CD8-positive, alpha-beta memory T cell (primary cell): ENCODE measurements at regions not wholly inside any gene's neighbourhood (a gene's known extent, or its start where the extent isn't known, plus 50 kb on each side); places are given as distances from the start of the nearest gene placed in this dataset.

Experiments used
- CTCF ChIA-PET: fragments of 350-600 bp; sonication (Branson Sonifier 250); formaldehyde crosslinking; loops from one replicate; lab custom pipeline; 2021; ENCODE audit warnings: antibody characterized with exemption; lab: Charles Lee
- POLR2A ChIA-PET: fragments of 350-600 bp; sonication (Branson Sonifier 250); formaldehyde crosslinking; loops from one replicate; lab custom pipeline; 2021; ENCODE audit warnings: antibody characterized with exemption; lab: Charles Lee
- DNase-seq, 5 donors: peaks; one replicate each; pipeline versions ENCODE4 v3.0.0 to v3.0.0-alpha.2; 2020 to 2022; ENCODE audit warnings: mixed read lengths in 1 of 5
- H3K27ac ChIP-seq: one replicate; pipeline ENCODE4 v1.7.0; 2013; ENCODE audit warnings: low read depth, mild to moderate bottlenecking, low read length, moderate library complexity
- H3K27me3 ChIP-seq: 2 replicates; pipeline ENCODE4 v1.7.0; 2013; ENCODE audit warnings: low read length, mild to moderate bottlenecking; ENCODE audit not compliant: insufficient read depth, poor library complexity, severe bottlenecking
- H3K36me3 ChIP-seq: 2 replicates; pipeline ENCODE4 v1.7.0; 2013; ENCODE audit warnings: mild to moderate bottlenecking, low read length, moderate library complexity; ENCODE audit not compliant: insufficient read depth
- H3K4me1 ChIP-seq: 2 replicates; pipeline ENCODE4 v1.7.0; 2013; ENCODE audit warnings: mild to moderate bottlenecking, low read length, moderate library complexity; ENCODE audit not compliant: insufficient read depth
- H3K4me3 ChIP-seq: 2 replicates; pipeline ENCODE4 v1.7.0; 2013; ENCODE audit warnings: mild to moderate bottlenecking, low read length
- H3K9me3 ChIP-seq: 2 replicates; pipeline ENCODE4 v1.7.0; 2013; ENCODE audit warnings: mild to moderate bottlenecking, low read length
- H3K27ac Mint-ChIP-seq, 8 donors: one replicate each; pipeline ENCODE4 v1.8.0; 2020 to 2021; ENCODE audit warnings: mixed read lengths in 8 of 8, mild to moderate bottlenecking in 6 of 8, inconsistent platforms in 3 of 8, moderate library complexity in 3 of 8
- H3K27me3 Mint-ChIP-seq, 2 donors: one replicate each; pipeline ENCODE4 v1.8.0; 2020 to 2021; ENCODE audit warnings: mixed read lengths in 2 of 2, mild to moderate bottlenecking in 1 of 2, moderate library complexity in 1 of 2
- H3K36me3 Mint-ChIP-seq, 3 donors: one replicate each; pipeline ENCODE4 v1.8.0; 2020 to 2021; ENCODE audit warnings: mixed read lengths in 3 of 3, inconsistent platforms in 1 of 3, mild to moderate bottlenecking in 1 of 3
- H3K4me1 Mint-ChIP-seq, 3 donors: one replicate each; pipeline ENCODE4 v1.8.0; 2020 to 2021; ENCODE audit warnings: mixed read lengths in 3 of 3, inconsistent platforms in 1 of 3, mild to moderate bottlenecking in 1 of 3
- H3K4me3 Mint-ChIP-seq, 7 donors: one replicate each; pipeline ENCODE4 v1.8.0; 2020 to 2021; ENCODE audit warnings: mixed read lengths in 7 of 7, mild to moderate bottlenecking in 6 of 7, moderate library complexity in 4 of 7, inconsistent platforms in 2 of 7
- H3K9me3 Mint-ChIP-seq, 5 donors: one replicate each; pipeline ENCODE4 v1.8.0; 2020 to 2022; ENCODE audit warnings: mixed read lengths in 5 of 5, mild to moderate bottlenecking in 3 of 5, moderate library complexity in 2 of 5, inconsistent platforms in 1 of 5

GRCh38 chr4:18294846-18295245 lies 273.3 kb upstream of the LCORL start:
- no peaks in the 10 kb centered on the region for H3K9me3 ChIP-seq
- H3K27ac Mint-ChIP-seq, result no peak overlapping the region
- no peaks in the 10 kb centered on the region for H3K4me1 ChIP-seq
- DNase-seq, result no peak
- no peaks in the 10 kb centered on the region for H3K27me3 ChIP-seq
- peaks cover 0 to 2% (median 0%) of the 10 kb centered on the region in 5 donors for H3K9me3 Mint-ChIP-seq
- no peak overlapping the region for H3K4me3 ChIP-seq
- H3K36me3 ChIP-seq, result no peaks in the 10 kb centered on the region
- H3K4me1 Mint-ChIP-seq, result no peaks in the 10 kb centered on the region
- peaks cover 0 to 3% of the 10 kb centered on the region in 2 donors for H3K27me3 Mint-ChIP-seq
- no peak overlapping the region for H3K4me3 Mint-ChIP-seq
- ChIA-PET POLR2A (no interaction called here), CTCF (no interaction called here)
- H3K27ac ChIP-seq, result no peak overlapping the region
- H3K36me3 Mint-ChIP-seq, result no peaks in the 10 kb centered on the region

- POLR2A ChIA-PET, result no interaction called here
- H3K4me1 ChIP-seq, result no peaks in the 10 kb centered on the region
- H3K4me3 ChIP-seq, result no peak overlapping the region
- Mint-ChIP-seq H3K9me3 (peaks cover 0 to 2% (median 0%) of the 10 kb centered on the region in 5 donors), H3K36me3 (no peaks in the 10 kb centered on the region), H3K4me3 (no peak overlapping the region), H3K27ac (no peak overlapping the region), H3K4me1 (no peaks in the 10 kb centered on the region), H3K27me3 (peaks cover 2 to 3% of the 10 kb centered on the region in 2 donors)
- DNase-seq, result no peak
- no peak overlapping the region for H3K27ac ChIP-seq
- CTCF ChIA-PET, result interaction anchor here (0.9 kb wide), 1 partner anchor 17 kb away, joined by 3 read pairs; no protein-coding TSS in a partner anchor
- no peaks in the 10 kb centered on the region for H3K27me3 ChIP-seq
- H3K36me3 ChIP-seq, result no peaks in the 10 kb centered on the region
- H3K9me3 ChIP-seq, result no peaks in the 10 kb centered on the region
Observed at GRCh38 chr4:18294021-18294420, 272.5 kb upstream of the LCORL start.

GRCh38 chr4:18292411-18292810 lies 270.9 kb upstream of the LCORL start:
- ChIA-PET CTCF (no interaction called here), POLR2A (no interaction called here)
- Mint-ChIP-seq H3K9me3 (peaks cover 0 to 2% (median 0%) of the 10 kb centered on the region in 5 donors), H3K4me1 (no peaks in the 10 kb centered on the region), H3K36me3 (no peaks in the 10 kb centered on the region), H3K27me3 (peaks cover 3% of the 10 kb centered on the region in 2 donors), H3K27ac (no peak overlapping the region), H3K4me3 (no peak overlapping the region)
- Histone ChIP-seq H3K36me3 (no peaks in the 10 kb centered on the region), H3K4me3 (no peak overlapping the region), H3K27ac (no peak overlapping the region), H3K27me3 (no peaks in the 10 kb centered on the region), H3K9me3 (no peaks in the 10 kb centered on the region), H3K4me1 (no peaks in the 10 kb centered on the region)
- no peak for DNase-seq

GRCh38 chr4:18291981-18292380 lies 270.4 kb upstream of the LCORL start:
- Histone ChIP-seq H3K36me3 (no peaks in the 10 kb centered on the region), H3K27me3 (no peaks in the 10 kb centered on the region), H3K4me3 (no peak overlapping the region), H3K4me1 (no peaks in the 10 kb centered on the region), H3K9me3 (no peaks in the 10 kb centered on the region), H3K27ac (no peak overlapping the region)
- Mint-ChIP-seq H3K9me3 (peaks cover 0 to 2% (median 0%) of the 10 kb centered on the region in 5 donors), H3K27me3 (peaks cover 3 to 4% of the 10 kb centered on the region in 2 donors), H3K4me3 (no peak overlapping the region), H3K27ac (no peak overlapping the region), H3K36me3 (no peaks in the 10 kb centered on the region), H3K4me1 (no peaks in the 10 kb centered on the region)
- ChIA-PET POLR2A (no interaction called here), CTCF (no interaction called here)
- DNase-seq, result no peak

- Histone ChIP-seq H3K36me3 (no peaks in the 10 kb centered on the region), H3K27ac (no peak overlapping the region), H3K4me3 (no peak overlapping the region), H3K9me3 (no peaks in the 10 kb centered on the region), H3K27me3 (no peaks in the 10 kb centered on the region), H3K4me1 (no peaks in the 10 kb centered on the region)
- Mint-ChIP-seq H3K4me3 (no peak overlapping the region), H3K36me3 (no peaks in the 10 kb centered on the region), H3K9me3 (peaks cover 0 to 2% (median 0%) of the 10 kb centered on the region in 5 donors), H3K27ac (no peak overlapping the region), H3K4me1 (no peaks in the 10 kb centered on the region), H3K27me3 (peaks cover 4 to 5% of the 10 kb centered on the region in 2 donors)
- ChIA-PET POLR2A (no interaction called here), CTCF (no interaction called here)
- DNase-seq, result no peak
Observed at GRCh38 chr4:18291256-18291655, 269.7 kb upstream of the LCORL start.

- no peaks in the 10 kb centered on the region for H3K4me1 Mint-ChIP-seq
- CTCF ChIA-PET, result no interaction called here
- H3K36me3 Mint-ChIP-seq, result no peaks in the 10 kb centered on the region
- POLR2A ChIA-PET, result no interaction called here
- peaks cover 0 to 8% (median 0%) of the 10 kb centered on the region in 5 donors for H3K9me3 Mint-ChIP-seq
- H3K27ac Mint-ChIP-seq, result no peak overlapping the region
- no peaks in the 10 kb centered on the region for H3K9me3 ChIP-seq
- H3K27ac ChIP-seq, result no peak overlapping the region
- H3K27me3 ChIP-seq, result no peaks in the 10 kb centered on the region
- H3K36me3 ChIP-seq, result no peaks in the 10 kb centered on the region
- no peak for DNase-seq
- peaks cover 3 to 8% of the 10 kb centered on the region in 2 donors for H3K27me3 Mint-ChIP-seq
- no peaks in the 10 kb centered on the region for H3K4me1 ChIP-seq
- H3K4me3 Mint-ChIP-seq, result no peak overlapping the region
- no peak overlapping the region for H3K4me3 ChIP-seq
Observed at GRCh38 chr4:18285357-18285756, 263.8 kb upstream of the LCORL start.

- ChIA-PET POLR2A (no interaction called here), CTCF (no interaction called here)
- peaks cover 5 to 12% (median 7%) of the 10 kb centered on the region in 5 donors for H3K9me3 Mint-ChIP-seq
- Histone ChIP-seq H3K27me3 (no peaks in the 10 kb centered on the region), H3K27ac (no peak overlapping the region), H3K36me3 (no peaks in the 10 kb centered on the region), H3K4me1 (no peaks in the 10 kb centered on the region), H3K4me3 (no peak overlapping the region), H3K9me3 (no peaks in the 10 kb centered on the region)
- no peak overlapping the region for H3K4me3 Mint-ChIP-seq
- no peak for DNase-seq
- no peaks in the 10 kb centered on the region for H3K36me3 Mint-ChIP-seq
- peaks cover 0 to 3% of the 10 kb centered on the region in 2 donors for H3K27me3 Mint-ChIP-seq
- H3K4me1 Mint-ChIP-seq, result no peaks in the 10 kb centered on the region
- H3K27ac Mint-ChIP-seq, result no peak overlapping the region
Observed at GRCh38 chr4:18278244-18278643, 256.7 kb upstream of the LCORL start.

GRCh38 chr4:18262832-18263231 lies 241.3 kb upstream of the LCORL start:
- Mint-ChIP-seq H3K36me3 (no peaks in the 10 kb centered on the region), H3K9me3 (peaks cover 0 to 6% (median 2%) of the 10 kb centered on the region in 5 donors), H3K4me1 (no peaks in the 10 kb centered on the region), H3K27ac (no peak overlapping the region), H3K4me3 (no peak overlapping the region), H3K27me3 (peaks cover 6 to 30% of the 10 kb centered on the region in 2 donors)
- H3K27ac ChIP-seq, result no peak overlapping the region
- H3K4me1 ChIP-seq, result no peaks in the 10 kb centered on the region
- H3K27me3 ChIP-seq, result no peaks in the 10 kb centered on the region
- DNase-seq, result no peak
- H3K9me3 ChIP-seq, result no peaks in the 10 kb centered on the region
- ChIA-PET CTCF (no interaction called here), POLR2A (no interaction called here)
- H3K4me3 ChIP-seq, result no peak overlapping the region
- H3K36me3 ChIP-seq, result no peaks in the 10 kb centered on the region

GRCh38 chr4:18252052-18252451 lies 230.5 kb upstream of the LCORL start:
- no peaks in the 10 kb centered on the region for H3K36me3 Mint-ChIP-seq
- DNase-seq, result no peak
- H3K27ac Mint-ChIP-seq, result no peak overlapping the region
- peaks cover 0 to 4% of the 10 kb centered on the region in 2 donors for H3K27me3 Mint-ChIP-seq
- POLR2A ChIA-PET, result no interaction called here
- Histone ChIP-seq H3K36me3 (no peaks in the 10 kb centered on the region), H3K4me3 (no peak overlapping the region), H3K9me3 (no peaks in the 10 kb centered on the region), H3K4me1 (no peaks in the 10 kb centered on the region), H3K27me3 (no peaks in the 10 kb centered on the region), H3K27ac (no peak overlapping the region)
- CTCF ChIA-PET, result no interaction called here
- peaks cover 0 to 2% (median 0%) of the 10 kb centered on the region in 5 donors for H3K9me3 Mint-ChIP-seq
- H3K4me3 Mint-ChIP-seq, result no peak overlapping the region
- no peaks in the 10 kb centered on the region for H3K4me1 Mint-ChIP-seq
